Neuronal stem cell (in vitro differentiated cells): ENCODE measurements at regions not wholly inside any gene's neighbourhood (a gene's known extent, or its start where the extent isn't known, plus 50 kb on each side); places are given as distances from the start of the nearest gene placed in this dataset.

Experiments used
- DNase-seq: peaks from one replicate; pipeline ENCODE4 v3.0.0-alpha.2; 2013; ENCODE audit warnings: low spot score
- H2AFZ ChIP-seq: one replicate; pipeline ENCODE4 v1.6.1; 2013; ENCODE audit warnings: mild to moderate bottlenecking, low read length, inconsistent platforms
- H2AK5ac ChIP-seq: 2 replicates; pipeline ENCODE4 v1.6.1; 2013; ENCODE audit warnings: low read depth, mild to moderate bottlenecking, inconsistent platforms, low read length, moderate library complexity, mixed read lengths
- H2BK120ac ChIP-seq: 2 replicates; pipeline ENCODE4 v1.6.1; 2013; ENCODE audit warnings: low read depth, mild to moderate bottlenecking, inconsistent platforms, low read length, moderate library complexity, mixed read lengths
- H2BK12ac ChIP-seq: one replicate; pipeline ENCODE4 v1.6.1; 2013; ENCODE audit warnings: low read length, inconsistent platforms
- H2BK15ac ChIP-seq: 2 replicates; pipeline ENCODE4 v1.6.1; 2013; ENCODE audit warnings: mild to moderate bottlenecking, low read length, inconsistent platforms, mixed read lengths
- H2BK5ac ChIP-seq: one replicate; pipeline ENCODE4 v1.6.1; 2013; ENCODE audit warnings: inconsistent platforms, mild to moderate bottlenecking, low read length, moderate library complexity
- H3K14ac ChIP-seq: one replicate; pipeline ENCODE4 v1.6.1; 2013; ENCODE audit warnings: low read length, inconsistent platforms
- H3K18ac ChIP-seq: 2 replicates; pipeline ENCODE4 v1.6.1; 2013; ENCODE audit warnings: low read length, inconsistent platforms
- H3K23ac ChIP-seq: 2 replicates; pipeline ENCODE4 v1.6.1; 2013; ENCODE audit warnings: low read depth, mild to moderate bottlenecking, mixed read lengths, low read length, inconsistent platforms; ENCODE audit not compliant: poor library complexity
- H3K27ac ChIP-seq: replicated peaks from 3 replicates; pipeline ENCODE4 v1.5.1; 2013; ENCODE audit warnings: low read length, inconsistent platforms
- H3K27me3 ChIP-seq, 3 experiments: 2 replicates each; pipeline ENCODE4 v1.6.1; 2013; ENCODE audit warnings: low read length in 3 of 3, mild to moderate bottlenecking in 2 of 3, inconsistent platforms in 1 of 3, low read depth in 1 of 3, mixed read lengths in 1 of 3, moderate library complexity in 1 of 3; ENCODE audit not compliant: control insufficient read depth in 3 of 3, insufficient read depth in 3 of 3
- H3K36me3 ChIP-seq, 2 donors: replicated peaks in 1 of 2; 2 replicates each; pipeline ENCODE4 v1.6.1; 2013; ENCODE audit warnings: low read length in 2 of 2; ENCODE audit not compliant: control insufficient read depth in 2 of 2, insufficient read depth in 2 of 2
- H3K4ac ChIP-seq: 2 replicates; pipeline ENCODE4 v1.6.1; 2013; ENCODE audit warnings: inconsistent platforms, mild to moderate bottlenecking, low read length, moderate library complexity
- H3K4me1 ChIP-seq, 2 donors: 1 replicate in 1 of 2; 2 replicates in 1 of 2; pipeline ENCODE4 v1.6.1; 2013; ENCODE audit warnings: low read length in 2 of 2, low read depth in 1 of 2; ENCODE audit not compliant: control insufficient read depth in 2 of 2, insufficient read depth in 1 of 2
- H3K4me2 ChIP-seq: one replicate; pipeline ENCODE4 v1.6.1; 2013; ENCODE audit warnings: mild to moderate bottlenecking, low read length, inconsistent platforms; ENCODE audit not compliant: insufficient read depth, poor library complexity, severe bottlenecking
- H3K4me3 ChIP-seq, 2 donors: 2 replicates each; pipeline ENCODE4 v1.5.1; 2013; ENCODE audit warnings: low read length in 2 of 2, mild to moderate bottlenecking in 2 of 2, inconsistent platforms in 1 of 2, moderate library complexity in 1 of 2
- H3K79me1 ChIP-seq: one replicate; pipeline ENCODE4 v1.6.1; 2013; ENCODE audit warnings: low read depth, mild to moderate bottlenecking, inconsistent platforms, low read length, moderate library complexity
- H3K9ac ChIP-seq: one replicate; pipeline ENCODE4 v1.6.1; 2013; ENCODE audit warnings: mild to moderate bottlenecking, low read depth, low read length, inconsistent platforms; ENCODE audit not compliant: poor library complexity
- H3K9me3 ChIP-seq, 2 donors: replicated peaks in 1 of 2; 2 replicates each; pipeline versions ENCODE3 to v1.6.1; 2013; ENCODE audit warnings: low read length in 2 of 2, mild to moderate bottlenecking in 2 of 2, inconsistent platforms in 1 of 2, low read depth in 1 of 2, mixed read lengths in 1 of 2, moderate library complexity in 1 of 2; ENCODE audit not compliant: control insufficient read depth in 2 of 2, insufficient read depth in 1 of 2
- H4K8ac ChIP-seq: one replicate; pipeline ENCODE4 v1.6.1; 2013; ENCODE audit warnings: low read depth, mild to moderate bottlenecking, inconsistent platforms, low read length, moderate library complexity
- H4K91ac ChIP-seq: one replicate; pipeline ENCODE4 v1.6.1; 2013; ENCODE audit warnings: low read length, low read depth, mild to moderate bottlenecking, inconsistent platforms; ENCODE audit not compliant: poor library complexity
- WGBS, 2 donors: extraction: QIAGEN DNeasy Blood & Tissue Kit; methylation state at CpG; one replicate each; pipeline ENCODE4 v1.1.7; 2013; ENCODE audit warnings: missing lambda C conversion rate in 2 of 2, mixed read lengths in 1 of 2; ENCODE audit not compliant: insufficient read length in 2 of 2, insufficient replicate concordance in 1 of 2; ENCODE audit errors: extremely low coverage in 2 of 2; 5-methylcytosine and 5-hydroxymethylcytosine counted together

DNA sequence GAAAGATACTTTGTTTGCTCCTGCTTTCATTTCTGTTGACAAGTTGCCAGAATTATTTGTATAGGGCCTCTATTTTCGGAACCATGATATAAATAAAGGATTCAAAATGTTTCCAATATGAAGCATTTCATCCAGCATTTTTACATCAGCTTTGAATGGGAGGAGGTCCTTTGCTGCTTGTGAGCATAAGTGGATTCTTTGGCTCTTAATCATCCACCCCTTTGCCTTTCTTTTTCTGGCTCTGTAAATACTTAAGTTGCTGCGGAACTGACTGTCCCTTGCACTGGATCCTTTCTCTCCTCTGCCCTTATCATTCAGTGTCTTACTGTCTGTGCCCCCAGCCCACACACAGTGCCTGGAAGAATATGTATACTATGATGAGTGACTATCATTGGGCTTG is 357.3 kb upstream of the RGS6 start:
- no peak overlapping the region for H2AK5ac ChIP-seq
- no peak overlapping the region for H2BK12ac ChIP-seq
- H2BK120ac ChIP-seq, result no peak overlapping the region
- H2BK5ac ChIP-seq, result no peak overlapping the region
- no peaks in the 10 kb centered on the region for H3K27me3 ChIP-seq
- no peak overlapping the region for H3K4ac ChIP-seq
- H3K9me3 ChIP-seq, result peaks cover 0 to 2% of the 10 kb centered on the region in 2 donors
- no CpG with 5 or more reads among the region's 2 CpGs for WGBS, 2 donors
- no peak overlapping the region for H4K8ac ChIP-seq
- H3K4me2 ChIP-seq, result no peak overlapping the region
- no peak overlapping the region for H2BK15ac ChIP-seq
- no peak overlapping the region for H3K4me3 ChIP-seq
- DNase-seq, result no peak
- H3K27ac ChIP-seq, result no peak overlapping the region
- H3K14ac ChIP-seq, result no peak overlapping the region
- H3K9ac ChIP-seq, result no peak overlapping the region
- H3K36me3 ChIP-seq, result no peaks in the 10 kb centered on the region
- H3K4me1 ChIP-seq, result peaks cover 9 to 24% of the 10 kb centered on the region in 2 donors
- H3K18ac ChIP-seq, result no peak overlapping the region
- no peak overlapping the region for H2AFZ ChIP-seq
- no peak overlapping the region for H4K91ac ChIP-seq
- no peak overlapping the region for H3K23ac ChIP-seq
- no peaks in the 10 kb centered on the region for H3K79me1 ChIP-seq

DNA sequence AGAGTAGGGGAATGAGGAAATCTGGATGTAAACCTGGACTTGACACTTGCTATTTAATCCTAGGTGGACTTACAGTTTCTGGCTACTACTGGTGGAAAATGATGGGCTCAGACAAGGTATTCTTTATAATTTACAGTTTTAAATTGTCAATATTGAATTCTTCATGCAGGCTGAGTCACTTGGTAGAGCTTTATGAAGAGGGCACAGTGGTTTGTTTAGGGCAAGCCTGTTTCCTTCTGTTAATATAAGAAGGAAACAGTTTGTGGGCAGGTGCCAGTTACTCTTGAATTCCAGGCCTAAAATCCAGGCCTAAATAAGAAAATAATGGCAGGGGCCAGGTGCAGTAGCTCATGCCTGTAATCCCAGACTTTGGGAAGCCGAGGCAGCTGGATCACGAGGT is 355.8 kb upstream of the RGS6 start:
- no peaks in the 10 kb centered on the region for H3K27me3 ChIP-seq
- no CpG with 5 or more reads among the region's 2 CpGs for WGBS, 2 donors
- H4K8ac ChIP-seq, result no peak overlapping the region
- no peak overlapping the region for H2BK15ac ChIP-seq
- no peak overlapping the region for H4K91ac ChIP-seq
- H3K36me3 ChIP-seq, result no peaks in the 10 kb centered on the region
- no peak overlapping the region for H3K23ac ChIP-seq
- H2AFZ ChIP-seq, result no peak overlapping the region
- no peak overlapping the region for H2BK120ac ChIP-seq
- peaks cover 11 to 28% of the 10 kb centered on the region in 2 donors for H3K4me1 ChIP-seq
- H3K4me3 ChIP-seq, result no peak overlapping the region
- H3K27ac ChIP-seq, result no peak overlapping the region
- H3K79me1 ChIP-seq, result no peaks in the 10 kb centered on the region
- H3K9me3 ChIP-seq, result peaks cover 0 to 2% of the 10 kb centered on the region in 2 donors
- no peak overlapping the region for H2AK5ac ChIP-seq
- H3K4me2 ChIP-seq, result no peak overlapping the region
- H2BK12ac ChIP-seq, result no peak overlapping the region
- DNase-seq, result no peak
- no peak overlapping the region for H2BK5ac ChIP-seq
- H3K9ac ChIP-seq, result no peak overlapping the region
- H3K14ac ChIP-seq, result no peak overlapping the region
- no peak overlapping the region for H3K18ac ChIP-seq
- H3K4ac ChIP-seq, result no peak overlapping the region

DNA sequence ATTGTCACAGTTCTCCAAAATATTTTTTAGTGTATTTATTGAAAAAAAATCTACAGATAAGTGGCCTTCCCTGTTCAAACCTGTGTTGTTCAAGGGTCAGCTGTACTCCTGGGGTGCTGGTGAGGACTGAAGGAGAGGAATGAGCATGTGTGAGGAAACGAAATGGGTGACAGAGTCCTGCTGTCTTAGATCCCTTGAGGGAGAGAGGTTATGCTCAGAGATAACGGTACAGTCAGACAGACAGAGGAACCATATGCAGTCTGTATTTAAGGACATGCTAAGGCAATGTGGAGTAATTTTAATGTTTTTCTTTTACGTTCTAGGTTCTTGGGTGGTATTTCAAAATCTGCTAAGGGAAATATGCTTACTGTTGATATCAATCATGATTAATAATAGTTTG is 352.9 kb upstream of the RGS6 start:
- H2BK15ac ChIP-seq, result no peak overlapping the region
- peaks cover 0 to 2% of the 10 kb centered on the region in 2 donors for H3K9me3 ChIP-seq
- H2BK120ac ChIP-seq, result no peak overlapping the region
- no CpG with 5 or more reads among the region's 3 CpGs for WGBS, 2 donors
- no peak overlapping the region for H3K4me2 ChIP-seq
- no peak overlapping the region for H4K8ac ChIP-seq
- H3K18ac ChIP-seq, result no peak overlapping the region
- H2AK5ac ChIP-seq, result no peak overlapping the region
- H3K36me3 ChIP-seq, result no peaks in the 10 kb centered on the region
- H3K4me3 ChIP-seq, result no peak overlapping the region
- no peaks in the 10 kb centered on the region for H3K79me1 ChIP-seq
- H3K27me3 ChIP-seq, result no peaks in the 10 kb centered on the region
- H2AFZ ChIP-seq, result no peak overlapping the region
- H3K23ac ChIP-seq, result no peak overlapping the region
- H4K91ac ChIP-seq, result no peak overlapping the region
- H2BK5ac ChIP-seq, result no peak overlapping the region
- DNase-seq, result no peak
- no peak overlapping the region for H3K4ac ChIP-seq
- H3K4me1 ChIP-seq, result peaks cover 13 to 30% of the 10 kb centered on the region in 2 donors
- no peak overlapping the region for H3K9ac ChIP-seq
- no peak overlapping the region for H3K14ac ChIP-seq
- H2BK12ac ChIP-seq, result no peak overlapping the region
- H3K27ac ChIP-seq, result no peak overlapping the region

DNA sequence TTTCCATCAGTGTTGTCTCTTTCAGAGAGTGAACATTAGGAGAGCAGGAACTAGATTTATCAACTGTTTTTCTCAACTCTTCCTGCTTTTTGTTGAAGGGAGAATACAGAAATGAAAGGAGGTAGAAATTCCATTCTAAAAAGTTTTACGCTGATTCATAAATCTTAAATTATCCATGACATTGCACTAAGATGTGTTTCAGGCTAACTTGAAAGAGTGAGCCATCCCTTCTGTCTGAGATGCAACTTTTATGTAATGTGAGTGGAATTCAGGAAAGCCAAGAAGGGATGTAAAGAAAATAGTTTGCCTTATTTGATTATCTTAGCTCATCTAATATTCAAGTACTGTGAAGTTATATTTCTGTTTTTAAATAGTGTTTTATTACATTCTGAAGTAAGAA is 349.5 kb upstream of the RGS6 start:
- Histone ChIP-seq H3K9me3 (peaks cover 0 to 2% of the 10 kb centered on the region in 2 donors), H3K4ac (no peak overlapping the region), H2BK12ac (no peak overlapping the region), H3K4me1 (peaks cover 9 to 16% of the 10 kb centered on the region in 2 donors), H3K23ac (no peak overlapping the region), H2BK15ac (no peak overlapping the region), H2AK5ac (no peak overlapping the region), H4K91ac (no peak overlapping the region), H3K18ac (no peak overlapping the region), H2AFZ (no peak overlapping the region), H3K4me2 (no peak overlapping the region), H3K9ac (no peak overlapping the region), H3K27me3 (no peaks in the 10 kb centered on the region), H3K27ac (no peak overlapping the region), H2BK5ac (no peak overlapping the region), H3K14ac (no peak overlapping the region), H2BK120ac (no peak overlapping the region), H4K8ac (no peak overlapping the region), H3K4me3 (no peak overlapping the region), H3K36me3 (no peaks in the 10 kb centered on the region), H3K79me1 (no peaks in the 10 kb centered on the region)
- DNase-seq, result no peak
- WGBS, 2 donors, result no CpG with 5 or more reads among the region's 1 CpG
